ENCODE measurements at regions not wholly inside any gene's neighbourhood (a gene's known extent, or its start where the extent isn't known, plus 50 kb on each side); places are given as distances from the start of the nearest gene placed in this dataset.

GRCh38 chr16:13768471-13768870, 151.5 kb upstream of the ERCC4 start:
- TF ChIP-seq EZH2phosphoT487 (IDR thresholded peaks at IDR 0.05; ENCODE audit: borderline replicate concordance, low read length) (no peak), CTCF (conservative IDR thresholded peaks at IDR 0.05; ENCODE audit: low read depth, low read length) (no peak), EZH2 (IDR thresholded peaks at IDR 0.05; ENCODE audit: low read length, unreplicated experiment) (no peak)

Measured in PC-3 (cell line).